ENCODE measurements at regions not wholly inside any gene's neighbourhood (a gene's known extent, or its start where the extent isn't known, plus 50 kb on each side); places are given as distances from the start of the nearest gene placed in this dataset.

DNA sequence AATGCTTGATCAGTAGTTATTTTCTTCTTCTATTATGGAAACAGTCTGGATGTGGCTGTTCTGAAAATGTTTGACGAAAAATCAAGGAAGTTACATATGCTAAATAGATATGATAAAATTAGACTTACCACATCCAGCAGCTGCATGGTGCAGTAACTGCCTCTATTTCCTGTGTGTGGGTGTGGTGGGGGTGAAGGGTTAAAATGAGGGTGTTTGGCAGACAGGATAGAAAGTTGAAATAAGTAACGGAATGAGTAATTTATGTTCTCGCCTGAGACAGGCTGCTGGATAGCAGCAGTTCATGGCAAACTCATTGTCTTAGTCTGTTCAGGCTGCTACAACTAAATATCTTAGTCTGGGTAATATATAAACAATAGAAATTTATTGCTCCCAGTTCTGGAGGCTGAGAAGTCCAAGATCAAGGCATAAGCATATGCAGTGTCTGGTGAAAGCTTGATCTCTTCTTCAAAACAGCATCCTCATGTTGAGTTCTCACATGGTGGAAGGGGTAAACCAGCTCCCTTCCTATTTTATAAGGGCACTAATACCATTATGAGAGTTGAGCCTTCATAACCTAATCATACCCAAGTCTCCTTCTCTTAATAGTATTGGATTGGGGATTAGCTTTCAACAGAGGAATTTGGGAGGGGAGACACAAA is 1248.9 kb downstream of the SLITRK5 start:
- DNase-seq = peak; percentile 65

DNA sequence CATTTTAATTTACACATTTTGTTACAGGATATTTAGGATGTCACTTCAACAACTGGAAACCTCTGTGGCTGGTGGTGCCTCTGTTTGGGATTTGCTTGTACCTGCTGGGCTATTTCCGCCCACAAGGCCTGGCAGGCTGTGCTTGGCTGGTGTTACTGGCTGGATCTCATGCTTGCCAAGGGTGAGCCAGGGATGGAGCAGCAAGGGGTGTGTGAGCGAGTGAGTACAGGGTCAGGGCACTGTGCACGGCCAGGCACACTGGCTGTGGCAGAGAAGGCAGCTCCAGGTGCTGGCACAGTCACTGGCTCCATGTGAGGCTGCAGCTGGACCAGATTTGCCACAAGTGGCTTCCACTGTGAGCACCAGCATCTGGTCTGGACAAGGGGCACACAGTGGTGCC is 1254.8 kb downstream of the SLITRK5 start:
- no peak for DNase-seq

DNA sequence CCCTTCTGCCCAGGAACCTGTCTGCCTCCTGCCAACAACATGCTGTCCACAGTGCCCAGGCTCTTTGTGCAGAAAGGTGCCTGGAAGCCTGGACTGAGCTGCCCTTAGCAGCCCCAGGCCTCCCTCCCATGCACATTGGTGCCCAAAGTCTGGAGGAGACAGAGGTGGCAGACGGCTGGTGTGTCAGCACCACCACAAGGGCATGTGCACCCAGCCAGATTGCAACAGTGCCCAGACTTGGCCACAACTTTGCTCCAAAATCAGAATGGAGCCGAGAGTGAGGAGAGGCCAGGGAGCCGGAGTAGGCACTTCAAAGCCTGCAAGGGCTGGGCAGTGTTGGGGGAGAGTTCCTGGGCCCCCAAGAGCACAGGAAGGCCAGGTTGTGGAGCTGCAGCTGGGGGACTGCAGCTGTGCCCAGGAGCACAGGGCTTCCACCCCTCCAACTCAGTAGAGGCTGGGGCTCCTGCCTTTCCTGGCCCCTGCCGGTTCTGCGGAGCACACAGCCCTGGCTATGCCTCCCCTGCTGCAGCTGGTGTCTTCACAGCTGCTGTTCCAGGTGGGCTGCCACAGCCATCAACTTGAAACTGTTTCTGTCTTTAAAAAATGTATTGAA is 1255.8 kb downstream of the SLITRK5 start:
- DNase-seq = no peak

DNA sequence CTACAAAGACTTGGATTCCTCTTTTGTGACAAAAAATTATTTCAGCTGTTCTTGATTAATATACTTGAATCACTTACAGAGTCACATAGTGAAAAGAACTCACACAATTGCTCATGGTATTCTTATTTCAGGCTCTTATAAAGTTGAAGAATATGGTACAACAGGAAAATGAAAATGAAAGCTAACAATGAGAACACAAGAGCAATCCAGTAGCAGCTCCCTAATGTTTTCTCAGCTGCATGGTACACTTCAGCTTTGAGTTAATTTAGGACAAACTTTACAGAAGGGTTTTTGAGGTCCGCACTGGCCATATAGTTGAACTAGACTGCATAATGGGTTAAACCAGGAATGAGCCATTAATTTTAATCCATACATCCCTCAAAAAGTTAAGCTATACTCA is 1261.8 kb downstream of the SLITRK5 start:
- no peak for DNase-seq

DNA sequence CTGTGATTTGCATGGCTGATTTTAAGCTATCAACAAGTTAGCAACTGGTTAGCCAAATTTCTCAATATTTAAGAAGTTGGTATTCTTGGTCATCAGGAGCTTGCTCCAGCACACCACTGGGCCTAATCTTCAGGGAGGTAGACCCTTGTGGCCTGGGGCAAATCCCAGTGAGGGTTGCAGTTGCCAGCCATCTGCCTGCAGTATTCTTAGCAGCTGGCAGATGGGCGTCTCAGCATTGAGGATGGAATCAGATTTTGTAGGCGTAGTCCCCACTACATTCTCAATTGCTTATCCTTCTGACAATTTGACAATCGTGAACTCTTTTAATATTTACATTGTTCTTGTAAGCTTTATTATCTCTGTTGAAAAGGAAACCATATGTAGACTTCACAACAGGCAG is 1266.2 kb downstream of the SLITRK5 start:
- DNase-seq = no peak

DNA sequence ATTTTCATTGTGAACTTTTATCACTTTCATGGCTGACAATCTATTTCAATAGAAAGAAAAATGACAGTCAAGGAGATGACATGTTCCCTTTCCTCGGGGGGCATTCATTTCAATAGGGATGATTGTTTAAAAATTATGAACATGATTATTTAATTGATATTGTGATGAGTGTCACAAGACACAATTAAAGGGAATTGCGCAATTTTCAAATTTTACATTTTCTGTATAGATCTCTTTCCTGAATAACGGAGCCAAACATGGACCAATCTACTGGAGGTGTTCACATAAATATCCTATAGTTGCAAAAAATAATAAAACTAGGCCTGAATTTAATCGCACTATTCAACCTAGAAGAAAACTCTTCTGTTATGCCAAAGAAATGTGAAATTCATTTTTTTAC is 1274.6 kb downstream of the SLITRK5 start:
- DNase-seq = no peak

DNA sequence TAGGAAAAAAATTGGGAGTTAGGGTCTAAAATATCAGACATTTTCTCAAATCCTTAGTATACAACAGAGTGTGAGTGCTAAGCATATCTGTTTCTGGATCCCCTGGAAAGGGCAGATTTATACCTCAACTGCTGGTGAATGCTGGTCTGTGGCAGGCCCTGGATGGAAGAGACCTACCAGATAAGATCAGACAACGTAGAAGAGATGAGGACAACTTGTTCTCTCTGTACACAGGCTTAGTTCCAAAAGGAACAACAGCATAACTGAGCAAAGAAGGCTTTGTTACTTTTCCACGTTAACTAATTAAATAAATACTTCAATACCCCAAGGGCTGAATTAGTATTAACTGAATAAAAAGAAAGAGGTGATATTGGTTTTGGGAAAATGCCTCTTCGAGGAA is 1277.3 kb downstream of the SLITRK5 start:
- no peak for DNase-seq

DNA sequence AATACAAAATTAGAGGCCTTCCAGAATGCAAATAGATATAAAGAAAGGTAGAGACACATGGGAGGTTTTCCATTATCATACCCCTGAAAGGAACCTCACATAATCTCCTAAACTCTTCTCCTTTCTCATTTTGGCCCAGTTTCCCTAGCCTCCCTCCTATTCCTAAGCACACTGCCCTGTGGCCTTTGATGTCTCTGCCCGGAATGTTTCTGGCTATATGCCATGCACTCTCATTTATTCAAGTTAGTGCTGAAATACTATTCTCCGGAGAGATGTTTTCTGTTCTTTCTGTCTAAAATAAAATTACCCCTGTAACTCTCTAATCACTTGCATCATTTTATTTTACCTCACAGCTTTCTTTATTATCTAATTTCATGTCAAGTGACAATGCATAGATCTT is 1287.7 kb downstream of the SLITRK5 start:
- DNase-seq = no peak

DNA sequence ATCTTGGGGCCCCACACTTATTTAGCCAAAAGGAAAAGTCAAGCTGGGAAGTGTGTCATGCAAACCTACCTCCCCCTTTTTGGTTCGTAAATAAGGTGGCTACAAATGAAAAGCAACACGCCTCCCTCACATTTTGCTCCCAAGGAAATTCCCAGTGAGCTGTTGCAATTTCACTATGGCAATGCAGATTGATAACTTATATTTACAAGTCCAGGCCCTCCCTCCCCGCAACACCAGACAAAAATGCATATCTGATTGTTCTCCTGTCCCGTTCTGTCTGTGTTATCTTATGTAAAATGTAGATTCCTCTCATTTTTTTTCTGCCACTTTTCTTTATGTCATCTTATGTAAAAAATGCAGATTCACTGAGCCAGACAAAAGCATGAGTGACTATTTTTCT is 1305.3 kb downstream of the SLITRK5 start:
- no peak for DNase-seq

DNA sequence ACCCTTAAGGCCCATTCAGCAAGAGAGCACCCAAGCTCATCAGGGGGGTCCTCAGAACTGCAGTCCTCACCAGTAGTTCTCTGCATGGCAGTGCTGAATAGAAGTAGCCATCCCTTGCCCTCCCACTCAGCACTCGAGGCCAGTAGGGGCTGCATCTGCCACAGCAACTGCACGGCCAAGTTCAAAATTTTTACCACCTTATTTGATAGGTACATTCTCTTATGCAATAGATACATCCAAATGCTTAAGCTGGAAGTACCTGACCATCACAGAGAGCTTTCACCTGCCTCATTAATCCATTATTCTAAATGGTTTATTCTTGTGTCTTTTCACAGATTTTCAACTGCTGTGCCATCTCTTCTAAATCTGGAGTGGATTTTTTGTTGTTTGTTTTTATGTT is 1307.4 kb downstream of the SLITRK5 start:
- DNase-seq = no peak

DNA sequence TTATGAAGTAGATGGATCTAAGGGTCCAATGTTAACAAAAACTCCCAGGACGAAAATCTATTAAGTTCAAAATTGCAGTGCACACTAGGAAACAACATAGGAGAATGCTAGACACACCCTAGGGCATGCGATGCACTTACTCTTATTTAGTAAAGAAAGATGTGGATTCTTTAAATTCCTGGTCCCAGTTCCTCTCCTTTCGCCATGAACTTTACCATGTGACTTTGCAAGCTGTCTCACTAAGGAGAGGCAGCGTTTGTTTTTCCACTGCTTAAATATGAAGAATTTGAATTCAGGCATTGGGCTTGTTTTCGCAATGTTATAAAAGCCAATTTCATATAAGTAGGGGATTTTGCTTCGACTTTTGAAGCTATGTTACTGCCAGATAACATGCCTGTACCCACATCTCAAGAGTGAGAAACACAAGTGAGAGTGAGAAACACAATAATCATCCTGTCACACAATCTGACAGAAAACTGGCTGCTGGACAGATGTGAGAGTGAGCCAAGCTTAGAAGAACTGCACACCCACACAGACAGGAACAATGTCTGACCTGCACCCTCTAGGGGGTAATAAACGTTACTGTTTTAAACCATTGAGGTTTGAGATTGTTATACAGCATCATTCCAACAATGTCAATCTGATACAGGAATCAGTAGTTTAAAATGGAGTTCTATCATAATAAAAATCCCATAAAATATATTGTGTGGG is 1308.4 kb downstream of the SLITRK5 start:
- DNase-seq = no peak

DNA sequence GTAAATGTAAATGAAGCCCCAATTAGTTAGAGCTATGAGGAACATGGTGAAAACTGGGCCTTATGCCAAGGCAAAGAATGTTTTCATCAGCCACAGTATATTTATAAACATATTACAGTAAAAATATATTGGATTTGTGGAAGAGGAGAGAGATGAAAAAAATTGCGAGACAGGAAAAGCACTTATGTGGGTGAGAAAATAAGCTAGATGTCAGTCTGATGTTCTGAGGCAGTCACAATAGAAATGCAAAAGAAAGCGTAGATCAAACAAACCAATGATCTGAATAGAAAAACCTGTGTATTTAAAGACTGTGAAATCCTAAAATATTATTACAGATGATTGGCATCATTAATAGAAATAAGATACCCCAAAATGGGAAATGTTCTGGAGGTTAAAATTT is 1332.5 kb downstream of the SLITRK5 start:
- no peak for DNase-seq

DNA sequence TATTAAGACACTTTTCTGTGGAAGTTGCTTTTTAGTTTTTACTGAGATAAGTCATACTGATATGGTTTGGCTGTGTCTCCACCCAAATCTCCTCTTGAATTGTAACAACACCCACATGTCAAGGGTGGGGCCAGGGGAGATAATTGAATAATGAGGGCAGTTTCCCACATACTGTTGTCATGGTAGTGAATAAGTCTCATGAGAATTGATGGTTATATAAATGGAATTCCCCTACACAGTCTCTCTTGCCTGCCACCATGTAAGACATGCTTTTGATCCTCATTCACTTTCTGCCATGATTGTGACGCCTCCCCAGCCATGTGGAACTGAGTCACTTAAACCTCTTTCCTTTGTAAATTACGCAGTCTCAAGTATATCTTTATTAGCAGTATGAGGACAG is 1340.4 kb downstream of the SLITRK5 start:
- DNase-seq = no peak

DNA sequence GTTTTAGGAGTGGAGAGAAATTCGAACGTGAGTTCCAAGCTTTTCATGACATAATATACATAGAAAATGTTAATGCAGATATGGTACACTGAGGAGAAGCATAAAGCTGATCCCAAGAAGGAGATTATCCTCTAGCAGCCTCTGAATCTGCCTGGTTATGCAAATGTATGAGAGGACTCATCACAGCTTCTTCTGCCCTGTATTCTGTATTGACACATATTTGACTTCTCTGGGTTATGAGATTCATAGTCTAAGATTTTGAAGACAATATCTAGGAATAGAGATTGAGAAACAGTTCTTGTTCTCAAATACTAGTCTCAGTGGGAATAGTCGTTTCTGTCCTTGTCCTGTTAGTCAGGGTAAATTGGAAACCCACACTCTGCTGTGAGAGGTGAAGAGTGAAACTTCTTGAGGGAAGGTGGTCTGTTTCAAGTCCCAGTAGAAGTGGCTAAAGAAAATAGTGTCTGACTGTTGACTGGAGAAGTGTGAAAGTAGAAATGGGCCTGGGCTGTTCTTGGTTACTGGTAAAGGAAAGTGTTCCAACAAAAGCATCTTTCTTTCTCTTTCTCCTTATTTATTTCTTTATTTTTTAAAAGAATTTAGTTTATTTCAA is 1356.6 kb downstream of the SLITRK5 start:
- no peak for DNase-seq

DNA sequence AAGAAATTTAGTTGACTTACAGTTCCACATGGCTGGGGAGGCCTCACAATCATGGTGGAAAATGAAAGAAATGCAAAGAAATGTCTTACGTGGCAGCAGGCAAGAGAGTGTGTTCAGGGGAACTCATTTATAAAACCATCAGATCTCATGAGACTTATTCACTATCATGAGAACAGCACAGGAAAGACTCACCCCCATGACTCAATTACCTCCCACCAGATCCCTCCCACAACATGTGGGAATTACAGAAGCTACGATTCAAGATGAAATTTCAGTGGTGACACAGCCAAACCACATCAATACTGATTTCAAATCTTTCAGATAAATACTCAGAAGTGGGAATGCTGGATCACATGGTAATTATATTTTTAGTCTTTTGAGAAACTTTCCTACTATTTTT is 1357.9 kb downstream of the SLITRK5 start:
- no peak for DNase-seq

DNA sequence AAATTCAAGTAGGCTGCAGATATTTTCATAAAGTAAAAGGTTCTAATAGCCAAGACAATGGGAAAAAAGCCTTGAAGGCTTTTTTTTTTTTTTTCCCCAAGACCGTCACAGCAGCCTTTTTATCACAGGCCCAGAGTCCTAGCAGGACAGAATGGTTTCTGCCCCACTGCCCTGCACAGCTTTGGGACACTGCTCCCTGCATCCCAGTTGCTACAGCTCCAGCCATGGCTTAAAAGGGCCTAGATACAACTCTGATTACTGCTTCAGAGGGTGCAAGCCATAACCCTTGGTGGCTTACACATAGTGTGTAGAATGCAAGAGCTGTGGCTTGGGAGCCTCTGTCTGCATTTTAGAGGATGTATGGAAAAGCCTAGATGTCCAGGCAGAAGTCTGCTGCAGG is 1362.8 kb downstream of the SLITRK5 start:
- DNase-seq = no peak

DNA sequence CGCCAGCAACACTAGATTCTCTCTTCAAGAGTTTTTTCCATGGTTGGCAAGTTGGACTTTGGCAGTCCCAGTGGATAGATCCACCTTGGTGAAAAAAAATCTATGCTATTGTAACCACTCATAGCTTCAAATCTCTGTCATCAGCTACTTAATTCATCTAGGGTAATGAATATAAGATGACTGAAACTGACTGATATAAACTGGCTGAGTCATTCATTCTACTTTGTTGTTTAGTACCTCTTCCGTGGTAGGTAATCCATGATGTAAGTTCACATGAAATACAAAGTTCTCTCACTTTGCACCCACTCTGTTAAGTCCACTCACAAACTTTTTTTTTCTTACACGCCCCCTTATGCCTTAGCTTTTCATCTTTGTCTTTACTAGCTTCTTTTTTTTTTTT is 1381.5 kb downstream of the SLITRK5 start:
- no peak for DNase-seq

DNA sequence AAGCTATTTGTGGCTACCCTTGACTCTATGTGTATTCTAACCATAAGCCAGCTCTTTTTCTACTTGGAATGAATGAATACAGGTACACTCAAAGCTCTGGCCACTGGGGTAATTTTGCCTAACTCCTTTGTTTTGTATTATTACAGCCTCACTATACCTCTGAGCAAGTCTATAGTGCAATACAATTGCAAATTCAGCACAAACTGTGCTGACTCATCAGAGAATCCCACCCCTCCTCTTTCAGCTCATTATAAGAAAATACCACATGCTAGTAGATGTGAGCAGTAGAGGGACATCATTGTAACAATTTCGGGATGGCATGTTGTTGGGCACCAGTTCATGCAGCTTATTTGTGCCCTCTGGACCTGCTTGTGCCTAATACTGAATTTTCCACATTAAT is 1382.2 kb downstream of the SLITRK5 start:
- DNase-seq = no peak

DNA sequence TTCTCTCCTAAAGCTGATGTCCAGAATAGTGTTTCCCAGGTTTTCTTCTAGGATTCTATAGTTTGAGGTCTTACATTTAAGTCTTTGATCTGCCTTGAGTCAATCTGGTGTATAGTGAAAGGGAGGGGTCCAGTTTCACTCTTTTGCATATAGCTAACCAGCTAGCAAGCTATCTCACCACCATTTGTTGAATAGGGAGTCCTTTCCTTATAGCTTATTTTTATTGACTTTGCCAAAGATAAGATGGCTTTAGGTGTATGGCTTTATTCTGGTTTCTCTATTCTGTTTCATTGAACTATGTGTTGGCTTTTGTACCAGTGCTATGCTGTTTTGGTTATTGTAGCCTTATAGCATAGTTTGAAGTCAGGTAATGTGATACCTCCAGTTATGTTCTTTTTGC is 1386.1 kb downstream of the SLITRK5 start:
- DNase-seq = no peak

DNA sequence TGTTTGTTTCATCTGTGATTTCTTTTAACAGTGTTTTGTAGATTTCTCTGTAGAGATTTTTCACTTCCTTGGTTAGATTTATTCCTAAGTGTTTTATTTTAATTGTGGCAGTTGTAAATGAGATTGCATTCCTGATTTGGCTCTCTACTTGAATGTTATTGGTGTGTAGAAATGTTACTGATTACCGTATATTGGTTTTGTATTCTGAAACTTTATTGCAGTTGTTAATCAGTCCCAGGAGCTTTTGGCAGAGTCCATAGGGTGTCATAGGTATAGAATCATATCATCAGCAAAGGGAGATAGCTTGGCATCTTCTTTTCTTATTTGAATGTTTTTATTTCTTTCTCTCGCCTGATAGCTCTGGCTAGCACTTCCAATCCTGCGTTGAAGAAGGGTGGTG is 1386.7 kb downstream of the SLITRK5 start:
- no peak for DNase-seq

DNA sequence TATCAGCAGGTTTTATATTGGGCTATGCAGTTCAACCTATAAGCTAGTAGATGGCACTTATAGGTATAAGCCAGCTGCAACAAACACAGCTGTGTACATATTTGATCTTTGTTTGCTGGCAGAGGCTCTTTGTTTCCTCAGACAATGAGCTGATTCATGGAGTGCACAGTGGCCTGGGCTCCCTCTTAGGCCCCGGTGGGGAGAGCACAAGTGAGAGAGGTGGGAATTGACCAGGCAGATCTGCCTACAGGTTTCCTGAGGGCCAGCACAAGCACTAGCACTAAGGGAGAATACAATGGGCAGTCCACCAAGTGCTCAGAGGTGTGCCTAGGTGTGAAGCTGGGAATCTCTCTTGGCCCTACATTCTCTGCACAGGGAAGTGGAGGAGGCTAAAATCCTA is 1390.7 kb downstream of the SLITRK5 start:
- DNase-seq = no peak

DNA sequence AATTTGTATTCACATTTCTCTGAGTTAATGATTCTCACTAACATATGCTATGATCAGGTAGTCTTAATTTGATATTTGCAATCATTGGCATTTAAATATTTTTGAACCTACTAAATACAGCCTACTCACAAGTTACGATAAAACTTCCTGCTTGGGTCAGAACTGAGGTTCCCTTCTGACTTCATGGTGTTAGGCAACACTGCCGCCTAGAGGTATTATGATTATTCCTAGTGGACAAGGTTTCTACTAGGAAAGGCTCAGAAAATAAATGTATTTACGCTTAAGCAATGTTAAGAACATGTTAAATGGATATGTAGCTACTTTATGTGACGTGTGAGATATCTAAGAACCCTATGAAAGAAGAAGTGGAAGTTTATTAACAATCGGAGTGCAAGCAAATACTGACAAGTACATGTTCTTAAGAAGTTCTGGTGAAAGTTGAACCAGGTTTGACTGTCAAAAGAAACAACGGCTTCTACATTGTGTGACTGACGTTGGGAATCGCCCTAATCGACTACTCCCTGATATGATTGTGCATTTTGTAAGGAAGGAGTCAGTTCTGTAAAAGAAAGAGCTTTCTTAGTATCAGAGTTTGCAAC is 1395.8 kb downstream of the SLITRK5 start:
- DNase-seq = no peak

DNA sequence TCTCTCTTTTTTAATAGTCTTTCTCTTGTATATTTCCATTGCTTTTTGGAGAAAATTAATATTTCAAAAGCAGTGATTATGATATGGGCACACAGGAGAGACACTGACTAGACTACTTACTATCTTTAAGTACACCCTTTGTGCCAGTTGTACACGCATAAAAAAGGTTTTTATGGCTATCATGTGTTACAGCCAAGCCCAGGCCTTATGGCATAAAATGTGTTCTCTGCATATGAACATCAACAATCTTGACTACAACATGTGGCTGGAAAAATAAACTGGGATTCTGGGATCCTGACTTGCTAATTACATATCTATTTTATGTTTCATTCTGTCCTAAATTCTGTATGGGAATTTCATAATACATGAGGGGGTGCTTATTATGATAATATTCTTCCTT is 1401.8 kb downstream of the SLITRK5 start:
- DNase-seq = no peak

DNA sequence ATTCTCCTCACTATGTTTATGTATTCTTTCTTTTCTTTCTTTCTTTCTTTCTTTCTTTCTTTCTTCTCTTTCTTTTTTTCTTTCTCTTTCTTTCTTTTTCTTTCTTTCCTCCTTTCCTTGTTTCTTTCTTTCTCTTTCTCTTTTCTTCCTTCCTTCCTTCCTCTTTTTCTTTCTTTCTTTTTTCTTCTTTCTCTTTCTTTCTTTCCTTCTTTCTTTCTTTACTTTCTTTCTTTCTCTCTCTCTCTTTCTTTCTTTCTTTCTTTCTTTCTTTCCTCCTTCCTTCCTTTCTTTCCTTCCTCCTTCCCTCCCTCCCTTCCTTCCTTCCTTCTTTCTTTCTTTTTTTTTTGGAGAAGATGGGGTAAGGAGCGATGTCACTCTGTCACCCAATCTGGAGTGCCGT is 1405.5 kb downstream of the SLITRK5 start:
- DNase-seq = no peak

Measured in activated effector memory CD4-positive, alpha-beta T cell treated with anti-CD3 and anti-CD28 coated beads, Interleukin-2, amount 50 U/mL, for 16 hours (primary cell).